Activated naive CD8-positive, alpha-beta T cell treated with anti-CD3 and anti-CD28 coated beads, Interleukin-2, amount 50 U/mL, for 24 hours (primary cell): ENCODE measurements at regions not wholly inside any gene's neighbourhood (a gene's known extent, or its start where the extent isn't known, plus 50 kb on each side); places are given as distances from the start of the nearest gene placed in this dataset.
"Not testable (repeated sequence)": the region's sequence is repeated elsewhere in the genome, so short reads cannot be mapped to it uniquely, and the experiment has no call there.

Experiments
- ATAC-seq: fragments of 150-1000 bp; cut with Tn5 transposase; one replicate; pipeline ENCODE4 v1.10.0; 2021
- DNase-seq: peaks from one replicate; pipeline ENCODE4 v3.0.0; 2021
- H3K27ac Mint-ChIP-seq: one replicate; pipeline ENCODE4 v1.8.0; 2021; ENCODE audit warnings: mild to moderate bottlenecking, mixed read lengths
- H3K27me3 Mint-ChIP-seq: one replicate; pipeline ENCODE4 v1.8.0; 2021; ENCODE audit warnings: mixed read lengths
- H3K36me3 Mint-ChIP-seq: one replicate; pipeline ENCODE4 v1.8.0; 2021; ENCODE audit warnings: low read depth, mixed read lengths
- H3K4me1 Mint-ChIP-seq: one replicate; pipeline ENCODE4 v1.8.0; 2021; ENCODE audit warnings: mixed read lengths
- H3K4me3 Mint-ChIP-seq: one replicate; pipeline ENCODE4 v1.8.0; 2021; ENCODE audit warnings: mild to moderate bottlenecking, moderate library complexity, mixed read lengths
- H3K9me3 Mint-ChIP-seq: one replicate; pipeline ENCODE4 v1.8.0; 2021; ENCODE audit warnings: mixed read lengths

GRCh38 chr13:32828711-32829110, 187.5 kb upstream of the KL start:
- Mint-ChIP-seq H3K9me3 (peaks cover 5% of the 10 kb centered on the region), H3K4me1 (no peaks in the 10 kb centered on the region), H3K4me3 (no peak overlapping the region), H3K27ac (no peak overlapping the region), H3K36me3 (no peaks in the 10 kb centered on the region), H3K27me3 (no peaks in the 10 kb centered on the region)
- DNase-seq = no peak
- ATAC-seq = no peak

- DNase-seq = no peak
- no peak overlapping the region for H3K27ac Mint-ChIP-seq
- ATAC-seq = no peak
- no peaks in the 10 kb centered on the region for H3K27me3 Mint-ChIP-seq
- peaks cover 8% of the 10 kb centered on the region for H3K9me3 Mint-ChIP-seq
- no peaks in the 10 kb centered on the region for H3K4me1 Mint-ChIP-seq
- no peaks in the 10 kb centered on the region for H3K36me3 Mint-ChIP-seq
- no peak overlapping the region for H3K4me3 Mint-ChIP-seq
Observed at GRCh38 chr13:32829269-32829668, 187.0 kb upstream of the KL start.

- no peaks in the 10 kb centered on the region for H3K4me1 Mint-ChIP-seq
- ATAC-seq (peak; percentile 81), DNase-seq (no peak)
- no peak overlapping the region for H3K4me3 Mint-ChIP-seq
- H3K9me3 Mint-ChIP-seq = peaks cover 8% of the 10 kb centered on the region
- no peaks in the 10 kb centered on the region for H3K27me3 Mint-ChIP-seq
- no peaks in the 10 kb centered on the region for H3K36me3 Mint-ChIP-seq
- no peak overlapping the region for H3K27ac Mint-ChIP-seq
Observed at GRCh38 chr13:32829676-32830335, 186.4 kb upstream of the KL start.

GRCh38 chr13:32830336-32831031, 185.7 kb upstream of the KL start:
- DNase-seq (no peak), ATAC-seq (no peak)
- Mint-ChIP-seq H3K9me3 (peaks cover 8% of the 10 kb centered on the region), H3K4me1 (no peaks in the 10 kb centered on the region), H3K36me3 (no peaks in the 10 kb centered on the region), H3K4me3 (no peak overlapping the region), H3K27me3 (no peaks in the 10 kb centered on the region), H3K27ac (no peak overlapping the region)

- no peak overlapping the region for H3K27ac Mint-ChIP-seq
- ATAC-seq = no peak
- no peak overlapping the region for H3K4me3 Mint-ChIP-seq
- peaks cover 6% of the 10 kb centered on the region for H3K4me1 Mint-ChIP-seq
- H3K36me3 Mint-ChIP-seq = no peaks in the 10 kb centered on the region
- DNase-seq = no peak
- peaks cover 14% of the 10 kb centered on the region for H3K9me3 Mint-ChIP-seq
- no peaks in the 10 kb centered on the region for H3K27me3 Mint-ChIP-seq
Observed at GRCh38 chr13:32837307-32837972, 178.8 kb upstream of the KL start.

- Mint-ChIP-seq H3K4me3 (no peak overlapping the region), H3K27ac (no peak overlapping the region)
Observed at GRCh38 chr13:32837973-32838927, 178.0 kb upstream of the KL start.

GRCh38 chr13:32838945-32839344, 177.3 kb upstream of the KL start:
- Mint-ChIP-seq H3K4me1 (peaks cover 6% of the 10 kb centered on the region), H3K4me3 (no peak overlapping the region), H3K27ac (no peak overlapping the region), H3K27me3 (no peaks in the 10 kb centered on the region), H3K36me3 (no peaks in the 10 kb centered on the region), H3K9me3 (peaks cover 7% of the 10 kb centered on the region)
- no peak for DNase-seq
- ATAC-seq = no peak

More at GRCh38 chr13:32837973-32838927, 178.0 kb upstream of the KL start:
- DNase-seq (no peak), ATAC-seq (no peak)
- no peaks in the 10 kb centered on the region for H3K27me3 Mint-ChIP-seq
- no peaks in the 10 kb centered on the region for H3K36me3 Mint-ChIP-seq
- peaks cover 6% of the 10 kb centered on the region for H3K4me1 Mint-ChIP-seq
- peaks cover 14% of the 10 kb centered on the region for H3K9me3 Mint-ChIP-seq

- no peak for DNase-seq
- Mint-ChIP-seq H3K27ac (no peak overlapping the region), H3K27me3 (no peaks in the 10 kb centered on the region), H3K4me3 (no peak overlapping the region), H3K36me3 (no peaks in the 10 kb centered on the region), H3K9me3 (peaks cover 6% of the 10 kb centered on the region), H3K4me1 (peaks cover 6% of the 10 kb centered on the region)
- no peak for ATAC-seq
Observed at GRCh38 chr13:32840113-32840512, 176.1 kb upstream of the KL start.

GRCh38 chr13:32840989-32841713, 175.1 kb upstream of the KL start:
- H3K27ac Mint-ChIP-seq = no peak overlapping the region
- DNase-seq (no peak), ATAC-seq (peak; percentile 33)
- peaks cover 12% of the 10 kb centered on the region for H3K4me1 Mint-ChIP-seq
- H3K36me3 Mint-ChIP-seq = no peaks in the 10 kb centered on the region
- no peaks in the 10 kb centered on the region for H3K27me3 Mint-ChIP-seq
- no peak overlapping the region for H3K4me3 Mint-ChIP-seq
- H3K9me3 Mint-ChIP-seq = no peaks in the 10 kb centered on the region

- H3K36me3 Mint-ChIP-seq = no peaks in the 10 kb centered on the region
- H3K27ac Mint-ChIP-seq = peak overlapping the region; percentile 24
- peaks cover 11% of the 10 kb centered on the region for H3K4me1 Mint-ChIP-seq
- DNase-seq = peak; percentile 13
- H3K27me3 Mint-ChIP-seq = no peaks in the 10 kb centered on the region
- no peak overlapping the region for H3K4me3 Mint-ChIP-seq
- ATAC-seq = peak; percentile 85
- peaks cover 5% of the 10 kb centered on the region for H3K9me3 Mint-ChIP-seq
Observed at GRCh38 chr13:32845952-32846950, 170.0 kb upstream of the KL start.

GRCh38 chr13:32847976-32848375, 168.2 kb upstream of the KL start:
- not testable (repeated sequence) for DNase-seq, ATAC-seq, H3K27ac Mint-ChIP-seq, H3K27me3 Mint-ChIP-seq, H3K4me3 Mint-ChIP-seq, H3K9me3 Mint-ChIP-seq, H3K36me3 Mint-ChIP-seq
- H3K4me1 Mint-ChIP-seq = peaks cover 11% of the 10 kb centered on the region

GRCh38 chr13:32849369-32849768, 166.9 kb upstream of the KL start:
- peaks cover 5% of the 10 kb centered on the region for H3K9me3 Mint-ChIP-seq
- peaks cover 11% of the 10 kb centered on the region for H3K4me1 Mint-ChIP-seq
- no peaks in the 10 kb centered on the region for H3K27me3 Mint-ChIP-seq
- ATAC-seq (no peak), DNase-seq (no peak)
- no peak overlapping the region for H3K4me3 Mint-ChIP-seq
- H3K27ac Mint-ChIP-seq = no peak overlapping the region
- H3K36me3 Mint-ChIP-seq = no peaks in the 10 kb centered on the region
